ENCODE measurements at regions not wholly inside any gene's neighbourhood (a gene's known extent, or its start where the extent isn't known, plus 50 kb on each side); places are given as distances from the start of the nearest gene placed in this dataset.

DNA sequence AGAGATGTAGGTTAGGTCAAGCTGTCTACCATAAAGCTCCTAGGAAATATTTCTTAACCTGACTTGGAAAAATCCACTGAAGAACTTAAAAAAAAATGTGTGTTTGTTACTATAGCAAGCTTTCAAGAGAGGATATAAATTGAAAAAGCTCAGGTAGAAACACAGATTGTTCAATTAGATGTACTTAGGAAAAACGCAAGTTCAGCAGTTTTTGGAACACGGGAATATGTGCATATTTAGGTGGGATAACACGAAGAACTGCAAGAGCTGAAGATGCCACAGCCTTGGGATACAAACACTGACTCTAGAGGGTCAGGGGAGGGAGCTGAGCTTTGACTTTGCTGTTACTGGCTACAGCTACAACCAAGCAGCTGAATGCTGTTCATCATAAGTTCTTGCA lies 77.8 kb upstream of the FSHB start:
- no peak for TF ChIP-seq ZNF8 (CRISPR knock-in tag; IDR thresholded peaks at IDR 0.05)
- TF ChIP-seq TSHZ2 (CRISPR knock-in tag; IDR thresholded peaks at IDR 0.05) = no peak
- TF ChIP-seq SNAI2 (CRISPR knock-in tag; IDR thresholded peaks at IDR 0.05) = no peak
- TF ChIP-seq ZFP3 (CRISPR knock-in tag; IDR thresholded peaks at IDR 0.05) = no peak
- no peak for TF ChIP-seq ESRRG (CRISPR knock-in tag; IDR thresholded peaks at IDR 0.05)
- TF ChIP-seq RARB (CRISPR knock-in tag; IDR thresholded peaks at IDR 0.05) = no peak
- no peak for TF ChIP-seq ISL1 (CRISPR knock-in tag; IDR thresholded peaks at IDR 0.05)
- TF ChIP-seq TCF4 (CRISPR knock-in tag; IDR thresholded peaks at IDR 0.05; ENCODE audit: borderline replicate concordance) = no peak

DNA sequence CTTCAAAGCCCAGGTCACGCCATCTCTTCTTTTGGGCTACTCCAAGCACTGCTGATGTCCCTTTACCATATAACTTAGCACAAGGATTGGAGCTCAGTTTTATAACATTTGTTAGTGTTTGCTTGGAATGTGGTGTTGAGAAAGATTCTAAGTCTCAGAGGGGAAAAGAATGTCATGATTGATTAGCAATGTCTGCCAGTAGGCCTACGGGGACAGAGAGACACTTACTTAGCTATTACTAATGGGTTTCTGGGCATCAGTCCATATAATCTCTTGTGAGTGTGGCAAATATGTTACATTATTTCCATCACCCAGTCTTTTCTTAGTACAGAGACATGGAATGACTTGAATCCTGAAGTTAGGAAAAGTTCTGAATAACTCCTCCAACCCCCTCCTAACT lies 75.4 kb upstream of the FSHB start:
- peak; percentile 35 for ATAC-seq
- no peak for TF ChIP-seq ZNF565 (CRISPR knock-in tag; conservative IDR thresholded peaks at IDR 0.05; ENCODE audit: low read depth)
- TF ChIP-seq CREB5 (CRISPR knock-in tag; IDR thresholded peaks at IDR 0.05; ENCODE audit: low read depth) = peak; percentile 37; the same call in 1 of the 2 replicates
- peak; percentile 100 for TF ChIP-seq ISL1 (CRISPR knock-in tag; IDR thresholded peaks at IDR 0.05)

More for the DNA sequence above, 77.8 kb upstream of the FSHB start:
- no peak for ATAC-seq

GRCh38 chr11:30159546-30159945 lies 71.3 kb upstream of the FSHB start:
- ATAC-seq = no peak
- no peak for TF ChIP-seq ESRRG (CRISPR knock-in tag; IDR thresholded peaks at IDR 0.05)
- no peak for TF ChIP-seq SNAI2 (CRISPR knock-in tag; IDR thresholded peaks at IDR 0.05)
- no peak for TF ChIP-seq BACH2 (CRISPR knock-in tag; IDR thresholded peaks at IDR 0.05; ENCODE audit: borderline replicate concordance)
- no peak for TF ChIP-seq ZFP30 (CRISPR knock-in tag; IDR thresholded peaks at IDR 0.05)
- TF ChIP-seq ZNF70 (CRISPR knock-in tag; IDR thresholded peaks at IDR 0.05) = no peak
- TF ChIP-seq CSRNP3 (CRISPR knock-in tag; IDR thresholded peaks at IDR 0.05) = no peak
- no peak for TF ChIP-seq TOX (CRISPR knock-in tag; IDR thresholded peaks at IDR 0.05; ENCODE audit: borderline replicate concordance)
- TF ChIP-seq ZNF8 (CRISPR knock-in tag; IDR thresholded peaks at IDR 0.05) = no peak
- TF ChIP-seq TSHZ2 (CRISPR knock-in tag; IDR thresholded peaks at IDR 0.05) = no peak
- TF ChIP-seq ZNF565 (CRISPR knock-in tag; conservative IDR thresholded peaks at IDR 0.05; ENCODE audit: low read depth) = no peak
- TF ChIP-seq, protein P1, sequence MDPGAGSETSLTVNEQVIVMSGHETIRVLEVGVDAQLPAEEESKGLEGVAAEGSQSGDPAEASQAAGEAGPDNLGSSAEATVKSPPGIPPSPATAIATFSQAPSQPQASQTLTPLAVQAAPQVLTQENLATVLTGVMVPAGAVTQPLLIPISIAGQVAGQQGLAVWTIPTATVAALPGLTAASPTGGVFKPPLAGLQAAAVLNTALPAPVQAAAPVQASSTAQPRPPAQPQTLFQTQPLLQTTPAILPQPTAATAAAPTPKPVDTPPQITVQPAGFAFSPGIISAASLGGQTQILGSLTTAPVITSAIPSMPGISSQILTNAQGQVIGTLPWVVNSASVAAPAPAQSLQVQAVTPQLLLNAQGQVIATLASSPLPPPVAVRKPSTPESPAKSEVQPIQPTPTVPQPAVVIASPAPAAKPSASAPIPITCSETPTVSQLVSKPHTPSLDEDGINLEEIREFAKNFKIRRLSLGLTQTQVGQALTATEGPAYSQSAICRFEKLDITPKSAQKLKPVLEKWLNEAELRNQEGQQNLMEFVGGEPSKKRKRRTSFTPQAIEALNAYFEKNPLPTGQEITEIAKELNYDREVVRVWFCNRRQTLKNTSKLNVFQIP (CRISPR knock-in tag; IDR thresholded peaks at IDR 0.05; ENCODE audit: borderline replicate concordance, low read depth) = no peak
- TF ChIP-seq RARB (CRISPR knock-in tag; IDR thresholded peaks at IDR 0.05) = no peak
- no peak for TF ChIP-seq OSR1 (CRISPR knock-in tag; IDR thresholded peaks at IDR 0.05)
- no peak for TF ChIP-seq CREB5 (CRISPR knock-in tag; IDR thresholded peaks at IDR 0.05; ENCODE audit: low read depth)
- TF ChIP-seq PATZ1 (CRISPR knock-in tag; IDR thresholded peaks at IDR 0.05; ENCODE audit: borderline replicate concordance) = no peak

All from SK-N-SH treated with all-trans-retinoic acid at 6 μM for 48 hours (cell line).